ENCODE measurements at regions not wholly inside any gene's neighbourhood (a gene's known extent, or its start where the extent isn't known, plus 50 kb on each side); places are given as distances from the start of the nearest gene placed in this dataset.

DNA sequence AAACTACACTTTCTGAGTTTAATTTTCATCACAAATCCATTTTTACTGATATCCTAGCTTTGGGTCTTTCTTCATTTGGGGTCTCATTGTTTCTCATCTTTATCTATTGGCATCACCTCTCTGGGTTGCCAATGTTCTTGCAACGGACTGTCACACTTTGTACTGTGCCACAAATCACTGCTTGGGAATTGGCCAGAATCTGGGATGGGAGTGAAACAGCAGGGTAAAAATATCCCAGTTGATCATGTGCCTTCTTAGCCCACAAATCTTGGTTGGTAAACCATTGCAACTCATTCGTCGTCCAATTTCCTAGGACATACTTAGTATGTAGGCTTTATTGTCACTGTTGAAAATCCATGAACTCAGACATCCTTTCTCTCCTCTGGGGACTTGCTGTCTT lies 698.5 kb downstream of the OTOL1 start:
- Histone ChIP-seq H3K4me1 (ENCODE audit: insufficient read depth, low read length) (no peaks in the 10 kb centered on the region), H3K9ac (ENCODE audit: insufficient read depth, low read depth, low read length) (no peak overlapping the region), H3K27ac (ENCODE audit: extremely low read length, insufficient read depth, low read length) (no peak overlapping the region), H2AFZ (ENCODE audit: low read length) (no peak overlapping the region), H4K20me1 (ENCODE audit: insufficient read depth, low read length) (no peaks in the 10 kb centered on the region), H3K9me3 (ENCODE audit: low read length) (peaks cover 16% of the 10 kb centered on the region), H3K4me3 (replicated peaks in 1 of 3; ENCODE audit: insufficient read depth in 1 of 3, low read depth in 2 of 3, low read length in 3 of 3) (no peak overlapping the region), H3K36me3 (replicated peaks in 1 of 2; ENCODE audit: control insufficient read depth in 1 of 2, insufficient read depth in 2 of 2, low read length in 2 of 2) (no peaks in the 10 kb centered on the region), H3K4me2 (ENCODE audit: low read depth, low read length) (no peak overlapping the region), H3K27me3 (ENCODE audit: control insufficient read depth in 1 of 2, insufficient read depth in 2 of 2, low read length in 2 of 2) (no peaks in the 10 kb centered on the region), H3K79me2 (ENCODE audit: insufficient read depth, low read length) (no peaks in the 10 kb centered on the region)
- intact Hi-C loops (cut with micrococcal nuclease; ENCODE audit: unreplicated experiment) (no loop called here), in situ Hi-C loops (cut with HindIII; ENCODE audit: extremely low pct_ligation_motif_present, low pct_unique_long_range_greater_than_20kb) (no loop called here)
- ATAC-seq: no peak
- 0% methylated on average over 3 of the region's 3 CpGs for WGBS (ENCODE audit: low lambda C conversion rate)
- CTCF ChIA-PET (ENCODE audit: low intra/inter-chr PET ratio, low total read pairs): no interaction called here
- no peak for DNase-seq (ENCODE audit: low spot score)
- no peak for TF ChIP-seq MNT (IDR thresholded peaks at IDR 0.05)
- TF ChIP-seq ARNT (IDR thresholded peaks at IDR 0.05): no peak
- TF ChIP-seq XBP1 (CRISPR knock-in tag; IDR thresholded peaks at IDR 0.05): no peak
- TF ChIP-seq, protein P1, sequence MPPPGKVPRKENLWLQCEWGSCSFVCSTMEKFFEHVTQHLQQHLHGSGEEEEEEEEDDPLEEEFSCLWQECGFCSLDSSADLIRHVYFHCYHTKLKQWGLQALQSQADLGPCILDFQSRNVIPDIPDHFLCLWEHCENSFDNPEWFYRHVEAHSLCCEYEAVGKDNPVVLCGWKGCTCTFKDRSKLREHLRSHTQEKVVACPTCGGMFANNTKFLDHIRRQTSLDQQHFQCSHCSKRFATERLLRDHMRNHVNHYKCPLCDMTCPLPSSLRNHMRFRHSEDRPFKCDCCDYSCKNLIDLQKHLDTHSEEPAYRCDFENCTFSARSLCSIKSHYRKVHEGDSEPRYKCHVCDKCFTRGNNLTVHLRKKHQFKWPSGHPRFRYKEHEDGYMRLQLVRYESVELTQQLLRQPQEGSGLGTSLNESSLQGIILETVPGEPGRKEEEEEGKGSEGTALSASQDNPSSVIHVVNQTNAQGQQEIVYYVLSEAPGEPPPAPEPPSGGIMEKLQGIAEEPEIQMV (CRISPR knock-in tag; IDR thresholded peaks at IDR 0.05; ENCODE audit: low read depth): no peak
- TF ChIP-seq NFYC (CRISPR knock-in tag; IDR thresholded peaks at IDR 0.05): no peak
- TF ChIP-seq IRF1 (CRISPR knock-in tag; IDR thresholded peaks at IDR 0.05; ENCODE audit: low read depth): no peak
- no TSS peak for BruUV-seq (replicated peaks)
- FAIRE-seq: no peak
- POLR2A ChIA-PET: no interaction called here

All from HepG2 (cell line).